ENCODE measurements at regions not wholly inside any gene's neighbourhood (a gene's known extent, or its start where the extent isn't known, plus 50 kb on each side); places are given as distances from the start of the nearest gene placed in this dataset.
"Not testable (repeated sequence)": the region's sequence is repeated elsewhere in the genome, so short reads cannot be mapped to it uniquely, and the experiment has no call there.

- no peak for DNase-seq (ENCODE audit: low read depth in 2 of 2, low spot score in 1 of 2)
Measured at GRCh38 chr5:110221036-110221435, 505.4 kb downstream of the TMEM232 start.

DNA sequence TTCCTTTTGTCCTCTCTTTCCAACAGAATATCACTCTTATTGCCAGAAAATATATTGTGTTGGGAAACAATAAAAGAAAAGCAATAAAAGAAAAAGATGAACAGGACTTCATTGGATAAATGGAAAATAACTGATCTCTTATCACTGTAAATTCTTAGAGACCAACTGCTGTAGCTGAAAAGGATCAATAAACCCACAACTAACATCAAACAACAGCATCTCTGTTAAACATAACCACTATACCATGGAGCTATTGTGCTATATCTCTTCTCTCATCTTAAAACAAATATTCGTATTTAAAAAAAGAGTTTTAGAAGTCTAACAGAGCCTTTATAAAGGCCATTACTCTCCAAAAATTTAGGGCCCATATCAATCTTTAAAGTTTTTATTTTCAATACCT is 502.4 kb downstream of the TMEM232 start:
- DNase-seq (ENCODE audit: low read depth in 2 of 2, low spot score in 1 of 2): no peak

DNA sequence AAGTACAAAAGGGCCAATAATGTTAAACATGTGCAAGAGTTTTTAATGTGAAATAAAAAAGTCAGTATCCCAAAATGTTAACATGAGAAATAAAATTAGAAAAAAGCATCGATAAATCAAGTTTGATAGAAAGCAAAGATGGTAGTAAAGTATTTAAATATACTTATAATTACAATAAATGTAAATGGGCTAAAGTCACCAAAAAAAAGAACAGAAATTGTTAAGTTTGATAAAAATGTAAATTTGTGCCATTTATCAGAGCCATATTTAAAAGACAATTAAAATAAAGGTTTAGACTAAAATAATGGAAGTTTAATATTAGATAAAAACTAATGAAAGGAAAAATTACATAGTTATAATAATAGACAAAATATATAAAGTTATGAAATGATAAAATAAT is 500.5 kb downstream of the TMEM232 start:
- DNase-seq (ENCODE audit: low read depth in 2 of 2, low spot score in 1 of 2): no peak

- no peak for DNase-seq (ENCODE audit: low read depth in 2 of 2, low spot score in 1 of 2)
Measured at GRCh38 chr5:110239786-110240185, 486.7 kb downstream of the TMEM232 start.

DNA sequence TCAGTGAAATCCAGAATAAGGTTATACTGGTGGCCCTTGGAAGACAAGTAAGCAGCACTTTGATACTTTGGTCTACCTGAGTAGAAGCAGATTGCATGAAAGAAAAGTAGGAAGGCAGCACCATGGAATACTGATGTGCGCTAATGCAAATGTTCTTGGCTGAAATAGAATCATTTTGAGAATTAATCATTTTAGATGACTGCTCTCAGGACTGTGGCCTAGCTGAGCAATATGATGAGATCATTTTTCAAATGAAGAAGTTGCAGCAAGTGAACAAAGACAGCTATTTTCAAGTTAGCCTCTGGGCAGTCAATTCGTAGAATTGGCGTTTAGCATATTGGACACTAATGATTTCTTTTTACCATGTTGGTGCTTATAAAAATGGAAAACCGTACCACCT is 483.5 kb downstream of the TMEM232 start:
- no peak for DNase-seq (ENCODE audit: low read depth in 2 of 2, low spot score in 1 of 2)

GRCh38 chr5:110248921-110249320 is 477.6 kb downstream of the TMEM232 start:
- DNase-seq (ENCODE audit: low read depth in 2 of 2, low spot score in 1 of 2): no peak

DNA sequence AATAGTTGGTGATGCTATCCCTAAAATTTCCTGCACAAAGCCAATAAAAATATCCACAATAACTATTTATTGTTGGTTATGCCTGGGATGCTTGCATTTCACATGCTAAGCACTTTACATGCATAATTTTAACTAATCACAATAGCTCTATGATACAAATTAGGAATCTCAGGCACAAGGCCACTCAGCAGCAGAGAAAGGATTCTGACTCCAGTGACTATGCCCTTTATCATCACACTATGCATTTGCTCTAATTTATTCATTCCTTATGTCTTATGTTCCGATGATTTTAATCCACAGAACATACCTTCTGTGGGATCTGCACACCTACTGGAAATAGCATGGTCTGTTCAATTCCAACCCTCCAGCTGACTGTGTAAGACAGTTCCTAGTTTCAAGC is 476.1 kb downstream of the TMEM232 start:
- no peak for DNase-seq (ENCODE audit: low read depth in 2 of 2, low spot score in 1 of 2)

- DNase-seq (ENCODE audit: low read depth in 2 of 2, low spot score in 1 of 2): no peak
Measured at GRCh38 chr5:110250755-110251154, 475.7 kb downstream of the TMEM232 start.

DNA sequence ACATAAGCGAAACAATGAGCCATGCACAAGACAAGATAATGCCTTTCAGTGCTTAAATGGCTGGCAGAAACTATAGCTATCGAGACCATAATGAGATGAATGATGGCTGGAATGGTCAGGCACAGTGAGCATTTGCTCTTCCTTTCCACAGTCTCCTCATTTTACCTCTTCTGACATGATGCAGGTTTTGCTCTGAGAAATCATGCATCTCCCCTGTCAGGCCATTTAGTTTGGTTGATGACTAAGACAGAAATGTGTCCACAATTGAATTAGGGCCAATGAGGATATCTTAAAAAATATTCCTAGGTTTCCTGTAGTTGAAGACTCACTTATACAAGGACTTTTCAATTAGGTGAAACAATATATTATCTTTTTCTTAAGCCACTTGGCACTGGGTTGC is 475.1 kb downstream of the TMEM232 start:
- DNase-seq (ENCODE audit: low read depth in 2 of 2, low spot score in 1 of 2): no peak

DNA sequence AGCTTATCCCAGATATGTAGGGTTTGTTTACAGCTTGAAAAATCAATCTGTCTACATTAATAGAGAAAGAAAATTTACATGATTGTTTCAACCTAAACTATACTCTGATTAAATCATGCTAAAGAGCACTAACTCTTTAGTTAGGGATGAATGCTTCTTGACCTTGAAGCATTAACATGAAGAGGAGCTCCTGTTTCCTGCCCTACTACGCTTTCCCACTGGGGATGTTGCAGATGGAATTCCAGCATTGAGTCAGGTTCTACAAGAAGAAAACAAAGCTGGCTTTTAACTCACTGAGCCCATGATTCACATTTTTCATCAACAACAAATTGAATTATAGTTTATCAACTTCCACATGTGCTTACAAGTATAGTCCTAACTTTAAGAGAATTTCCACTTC is 471.3 kb downstream of the TMEM232 start:
- DNase-seq (ENCODE audit: low read depth in 2 of 2, low spot score in 1 of 2): no peak

GRCh38 chr5:110256298-110256697 is 470.2 kb downstream of the TMEM232 start:
- DNase-seq (ENCODE audit: low read depth in 2 of 2, low spot score in 1 of 2): no peak

- DNase-seq (ENCODE audit: low read depth in 2 of 2, low spot score in 1 of 2): no peak
Measured at GRCh38 chr5:110257971-110258370, 468.5 kb downstream of the TMEM232 start.

DNA sequence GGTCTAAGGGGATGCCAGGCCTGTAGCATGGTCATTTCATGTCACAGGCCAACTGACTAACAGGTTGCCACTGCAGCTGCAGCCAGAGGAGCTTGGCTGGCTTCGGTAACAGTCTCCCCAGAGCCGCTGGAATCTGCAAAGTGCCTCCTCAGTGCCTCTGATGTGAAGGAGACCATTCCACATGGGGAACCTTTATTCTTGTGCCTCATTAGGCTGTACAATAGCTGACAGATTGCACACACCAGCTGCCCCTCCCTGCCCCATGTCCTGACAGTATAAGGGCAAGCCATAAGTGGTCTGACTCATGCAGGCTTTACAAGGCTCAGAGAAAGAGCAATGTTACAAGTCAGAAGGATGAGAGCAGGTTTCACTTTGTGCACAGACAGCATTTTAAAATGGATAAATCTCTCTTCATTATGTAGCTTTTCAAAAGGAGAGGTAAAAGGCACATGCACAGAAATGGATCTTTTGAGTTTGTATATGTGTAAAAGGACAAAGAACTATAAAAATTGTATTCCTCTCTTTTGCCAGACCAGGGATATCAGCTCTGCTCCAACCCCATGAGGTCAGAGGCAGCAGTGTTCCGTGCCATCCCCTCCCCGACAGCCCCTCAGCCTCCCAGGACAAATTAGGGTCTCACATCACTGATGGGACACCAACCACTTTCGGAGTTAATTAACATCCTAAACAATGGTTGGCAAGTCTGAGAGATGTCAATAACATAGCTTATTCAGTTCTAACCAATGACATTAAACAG is 467.8 kb downstream of the TMEM232 start:
- no peak for DNase-seq (ENCODE audit: low read depth in 2 of 2, low spot score in 1 of 2)

DNA sequence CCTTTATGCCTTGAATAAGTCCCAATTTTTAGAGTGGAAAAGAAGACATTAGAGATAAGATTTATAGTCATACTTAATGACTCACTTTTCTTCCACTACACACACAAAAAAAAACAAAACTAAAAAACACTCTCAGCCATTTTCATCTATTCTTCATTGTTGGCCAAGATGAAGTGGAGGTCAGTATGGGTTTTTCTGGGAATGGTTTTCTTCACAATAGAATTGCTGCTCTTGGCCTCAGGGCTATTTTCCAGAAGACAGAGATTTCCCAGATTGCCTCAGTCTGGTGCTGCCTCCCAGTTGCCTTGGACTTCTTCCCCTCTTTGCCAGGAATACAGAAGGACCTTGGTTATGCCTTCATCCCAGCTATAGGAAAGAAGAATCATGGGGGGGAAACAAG is 463.7 kb downstream of the TMEM232 start:
- DNase-seq (ENCODE audit: low read depth in 2 of 2, low spot score in 1 of 2): no peak

- no peak for DNase-seq (ENCODE audit: low read depth in 2 of 2, low spot score in 1 of 2)
Measured at GRCh38 chr5:110264661-110265060, 461.8 kb downstream of the TMEM232 start.

- DNase-seq (ENCODE audit: low read depth in 2 of 2, low spot score in 1 of 2): no peak
Measured at GRCh38 chr5:110265162-110265561, 461.3 kb downstream of the TMEM232 start.

DNA sequence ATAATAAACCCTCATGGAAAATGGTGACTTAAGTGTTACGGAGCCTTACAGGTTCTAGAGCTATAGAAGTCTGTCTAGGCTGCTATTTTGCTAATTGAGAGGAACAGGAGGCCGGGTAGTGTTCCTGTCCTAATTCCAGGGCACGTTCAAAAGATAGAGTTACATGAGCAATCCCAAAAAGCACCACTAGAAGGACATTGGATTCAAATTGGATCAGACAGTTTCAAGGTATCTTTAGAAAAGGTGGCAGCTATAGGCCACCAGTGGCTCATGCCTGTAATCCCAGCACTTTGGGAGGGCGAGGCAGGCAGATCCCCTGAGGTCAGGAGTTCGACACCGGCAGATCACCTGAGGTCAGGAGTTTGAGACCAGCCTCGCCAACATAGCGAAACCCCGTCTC is 458.8 kb downstream of the TMEM232 start:
- no peak for DNase-seq (ENCODE audit: low read depth in 2 of 2, low spot score in 1 of 2)

DNA sequence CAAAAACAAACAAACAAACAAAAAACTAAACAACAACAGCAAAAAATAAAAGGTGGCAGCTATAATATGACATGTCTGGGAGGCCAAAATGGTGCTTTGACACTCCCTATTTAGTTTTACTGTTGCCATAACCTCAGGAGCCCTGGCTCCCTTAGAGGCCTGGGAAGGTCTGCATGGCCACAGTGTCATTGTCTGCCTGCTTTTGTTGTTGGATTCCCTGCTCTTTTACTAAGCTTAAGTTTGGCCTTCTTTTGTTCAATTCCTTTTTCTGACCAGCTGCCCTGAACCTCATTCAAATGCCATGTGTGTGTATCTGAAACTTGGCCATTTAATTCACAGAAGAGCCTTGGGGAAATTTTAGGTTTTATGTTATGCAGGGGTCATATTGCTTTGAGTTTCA is 458.2 kb downstream of the TMEM232 start:
- no peak for DNase-seq (ENCODE audit: low read depth in 2 of 2, low spot score in 1 of 2)

- no peak for DNase-seq (ENCODE audit: low read depth in 2 of 2, low spot score in 1 of 2)
Measured at GRCh38 chr5:110268985-110269384, 457.5 kb downstream of the TMEM232 start.

- DNase-seq (ENCODE audit: low read depth in 2 of 2, low spot score in 1 of 2): no peak
Measured at GRCh38 chr5:110269478-110270142, 456.9 kb downstream of the TMEM232 start.

GRCh38 chr5:110275878-110276277 is 450.6 kb downstream of the TMEM232 start:
- no peak for DNase-seq (ENCODE audit: low read depth in 2 of 2, low spot score in 1 of 2)

- not testable (repeated sequence) for DNase-seq (ENCODE audit: low read depth in 2 of 2, low spot score in 1 of 2)
Measured at GRCh38 chr5:110278449-110278848, 448.0 kb downstream of the TMEM232 start.

DNA sequence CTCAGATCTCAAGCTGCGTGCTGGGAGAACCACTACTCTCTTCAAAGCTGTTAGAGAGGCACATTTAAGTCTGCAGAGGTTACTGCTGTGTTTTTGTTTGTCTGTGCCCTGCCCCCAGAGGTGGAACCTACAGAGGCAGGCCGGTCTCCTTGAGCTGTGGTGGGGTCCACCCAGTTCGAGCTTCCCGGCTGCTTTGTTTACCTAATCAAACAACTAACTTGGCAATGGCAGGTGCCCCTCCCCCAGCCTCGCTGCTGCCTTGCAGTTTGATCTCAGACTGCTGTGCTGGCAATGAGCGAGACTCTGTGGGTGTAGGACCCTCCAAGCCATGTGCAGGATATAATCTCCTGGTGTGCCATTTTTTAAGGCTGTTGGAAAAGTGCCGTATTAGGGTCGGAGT is 442.4 kb downstream of the TMEM232 start:
- not testable (repeated sequence) for DNase-seq (ENCODE audit: low read depth in 2 of 2, low spot score in 1 of 2)

All from stimulated activated CD8-positive, alpha-beta memory T cell treated with anti-CD3 and anti-CD28 coated beads, Interleukin-4, amount 100 ng/mL, for 1 hour (primary cell).